BLaER1 (cell line): ENCODE measurements at regions not wholly inside any gene's neighbourhood (a gene's known extent, or its start where the extent isn't known, plus 50 kb on each side); places are given as distances from the start of the nearest gene placed in this dataset.

ENCODE experiments used
- H3K27ac ChIP-seq: shearing (Covaris generic); formaldehyde crosslinking; 2 replicates; pipeline ENCODE4 v1.8.1; 2022
- H3K27me3 ChIP-seq: shearing (Covaris generic); formaldehyde crosslinking; 2 replicates; pipeline ENCODE4 v1.8.1; 2022
- H3K36me3 ChIP-seq: shearing (Covaris generic); formaldehyde crosslinking; 2 replicates; pipeline ENCODE4 v1.8.1; 2022
- H3K4me1 ChIP-seq: shearing (Covaris generic); formaldehyde crosslinking; 2 replicates; pipeline ENCODE4 v1.8.1; 2022
- H3K4me2 ChIP-seq: shearing (Covaris generic); formaldehyde crosslinking; 2 replicates; pipeline ENCODE4 v1.8.1; 2022
- H3K4me3 ChIP-seq: shearing (Covaris generic); formaldehyde crosslinking; 2 replicates; pipeline ENCODE4 v1.8.1; 2022
- H3K9ac ChIP-seq: shearing (Covaris generic); formaldehyde crosslinking; 2 replicates; pipeline ENCODE4 v1.8.1; 2022
- H3K9me3 ChIP-seq: shearing (Covaris generic); formaldehyde crosslinking; 2 replicates; pipeline ENCODE4 v1.8.1; 2022
- H4K20me1 ChIP-seq: shearing (Covaris generic); formaldehyde crosslinking; 2 replicates; pipeline ENCODE4 v1.8.1; 2022
- Cebpa-rat ChIP-seq: shearing (Covaris generic); IDR thresholded peaks from 2 replicates; pipeline ENCODE4 v1.8.1; 2022

DNA sequence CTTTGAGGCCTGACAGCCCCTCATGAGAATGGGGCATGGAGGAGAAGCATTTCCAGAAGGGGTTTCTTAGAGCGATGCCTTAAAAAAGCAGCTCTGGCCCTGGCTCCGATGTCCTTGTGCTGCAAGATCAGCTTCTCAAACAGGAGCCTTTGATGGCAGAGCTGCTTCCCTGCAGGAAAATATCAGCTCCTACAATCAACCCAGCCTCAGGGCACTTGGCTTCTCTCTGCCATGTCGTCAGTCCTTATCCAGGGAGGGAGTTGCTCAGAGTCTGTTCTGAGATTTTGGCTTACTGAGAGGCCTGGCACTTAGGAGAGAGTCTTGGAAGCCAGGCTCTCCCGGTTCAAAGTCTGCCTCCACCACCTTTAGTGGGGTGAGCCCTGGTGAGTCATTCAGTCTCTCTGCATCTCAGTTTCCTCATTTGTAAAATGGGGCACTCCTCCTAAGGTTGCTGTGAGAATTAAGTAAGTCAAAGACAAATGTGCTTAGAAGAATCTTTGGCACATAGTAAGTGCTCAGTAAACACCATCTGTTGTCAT lies 184.4 kb downstream of the HAPSTR1 start:
- no peak overlapping the region for H3K27ac ChIP-seq
- no peak for TF ChIP-seq Cebpa-rat
- no peak overlapping the region for H3K4me2 ChIP-seq
- no peaks in the 10 kb centered on the region for H3K4me1 ChIP-seq
- H3K9ac ChIP-seq: no peak overlapping the region
- H3K9me3 ChIP-seq: no peaks in the 10 kb centered on the region
- H3K36me3 ChIP-seq: no peaks in the 10 kb centered on the region
- H3K27me3 ChIP-seq: no peaks in the 10 kb centered on the region
- no peak overlapping the region for H3K4me3 ChIP-seq
- no peaks in the 10 kb centered on the region for H4K20me1 ChIP-seq

- Histone ChIP-seq H3K4me1 (no peaks in the 10 kb centered on the region), H4K20me1 (no peaks in the 10 kb centered on the region), H3K9ac (no peak overlapping the region), H3K27ac (no peak overlapping the region), H3K36me3 (no peaks in the 10 kb centered on the region), H3K9me3 (no peaks in the 10 kb centered on the region), H3K4me3 (no peak overlapping the region), H3K27me3 (no peaks in the 10 kb centered on the region), H3K4me2 (no peak overlapping the region)
- TF ChIP-seq Cebpa-rat: no peak
These were observed 188.0 kb downstream of the HAPSTR1 start for GRCh38 chr16:9279291-9280068.

DNA sequence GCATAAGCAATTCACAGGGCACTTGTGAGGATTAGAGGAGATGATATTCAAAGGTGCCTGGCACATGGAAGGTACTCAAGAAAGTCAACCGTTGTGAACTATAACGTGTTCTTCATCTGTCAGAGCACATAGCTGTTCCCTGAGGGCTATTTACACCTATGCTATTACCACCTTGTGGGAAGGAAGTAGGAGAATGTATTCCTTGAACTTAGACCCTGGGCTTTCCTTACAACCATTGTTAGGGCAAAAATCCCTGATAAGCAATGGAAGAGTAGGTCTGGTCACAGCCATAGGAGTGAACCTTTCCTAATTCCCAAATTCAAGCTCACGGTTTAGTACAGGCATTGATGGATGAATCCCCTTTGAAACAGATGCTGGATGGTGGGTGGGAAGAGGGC lies 188.6 kb downstream of the HAPSTR1 start:
- no peak for TF ChIP-seq Cebpa-rat
- no peaks in the 10 kb centered on the region for H3K36me3 ChIP-seq
- no peaks in the 10 kb centered on the region for H4K20me1 ChIP-seq
- no peaks in the 10 kb centered on the region for H3K27me3 ChIP-seq
- no peaks in the 10 kb centered on the region for H3K4me1 ChIP-seq
- H3K4me3 ChIP-seq: no peak overlapping the region
- no peak overlapping the region for H3K27ac ChIP-seq
- H3K9me3 ChIP-seq: no peaks in the 10 kb centered on the region
- H3K4me2 ChIP-seq: no peak overlapping the region
- H3K9ac ChIP-seq: no peak overlapping the region

- Histone ChIP-seq H3K4me3 (no peak overlapping the region), H4K20me1 (no peaks in the 10 kb centered on the region), H3K36me3 (no peaks in the 10 kb centered on the region), H3K9ac (no peak overlapping the region), H3K27me3 (no peaks in the 10 kb centered on the region), H3K4me1 (no peaks in the 10 kb centered on the region), H3K9me3 (peaks cover 4% of the 10 kb centered on the region; the same call in 1 of the 2 replicates), H3K27ac (no peak overlapping the region), H3K4me2 (no peak overlapping the region)
- TF ChIP-seq Cebpa-rat: no peak
These were observed 195.5 kb downstream of the HAPSTR1 start for GRCh38 chr16:9286930-9287329.

GRCh38 chr16:9296271-9296590 lies 204.8 kb downstream of the HAPSTR1 start:
- no peak for TF ChIP-seq Cebpa-rat
- no peaks in the 10 kb centered on the region for H3K27me3 ChIP-seq
- H3K4me1 ChIP-seq: peaks cover 25% of the 10 kb centered on the region

DNA sequence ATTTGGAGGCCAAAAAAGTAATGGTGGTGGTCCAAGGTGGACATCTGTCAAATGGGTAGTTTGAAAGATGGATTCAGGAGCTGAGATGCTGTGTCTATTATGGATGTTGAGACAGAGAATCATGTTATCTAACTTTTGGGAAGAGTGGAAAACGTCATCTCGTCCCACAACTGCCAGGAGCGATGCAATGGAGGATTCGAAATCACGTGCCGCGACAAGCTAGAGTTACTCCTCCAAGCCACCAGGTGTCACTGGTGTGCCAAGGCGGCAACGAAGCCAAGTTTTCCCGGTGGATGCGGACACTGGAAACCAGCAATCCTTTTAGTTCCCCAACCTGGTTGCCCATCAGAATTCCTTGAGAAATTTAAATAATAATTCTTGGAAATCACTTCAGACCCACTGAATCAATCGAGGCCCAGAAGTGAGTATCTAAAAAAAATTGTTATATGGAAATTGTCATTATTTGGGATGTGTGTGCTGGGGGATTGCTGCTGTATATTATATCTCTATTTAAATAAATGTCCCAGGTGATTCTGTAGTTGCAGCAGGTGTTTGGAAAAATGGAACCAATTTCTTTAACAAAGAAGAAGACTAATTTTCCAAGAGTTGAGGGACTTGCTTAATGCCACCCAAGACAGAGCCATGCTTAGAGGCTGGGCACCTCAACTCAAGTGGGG lies 206.1 kb downstream of the HAPSTR1 start:
- no peaks in the 10 kb centered on the region for H3K36me3 ChIP-seq
- H3K9ac ChIP-seq: no peak overlapping the region
- TF ChIP-seq Cebpa-rat: no peak
- H3K4me1 ChIP-seq: peaks cover 35% of the 10 kb centered on the region
- H3K27me3 ChIP-seq: no peaks in the 10 kb centered on the region
- peaks cover 3% of the 10 kb centered on the region; the same call in 1 of the 2 replicates for H3K9me3 ChIP-seq
- no peak overlapping the region for H3K27ac ChIP-seq
- no peak overlapping the region for H3K4me3 ChIP-seq
- H3K4me2 ChIP-seq: no peak overlapping the region
- no peaks in the 10 kb centered on the region for H4K20me1 ChIP-seq

More at GRCh38 chr16:9296271-9296590, 204.8 kb downstream of the HAPSTR1 start:
- Histone ChIP-seq H3K9ac (no peak overlapping the region), H3K4me3 (no peak overlapping the region), H3K4me2 (peak overlapping the region; percentile 65), H3K36me3 (no peaks in the 10 kb centered on the region), H3K27ac (no peak overlapping the region), H3K9me3 (peaks cover 6% of the 10 kb centered on the region), H4K20me1 (no peaks in the 10 kb centered on the region)

GRCh38 chr16:9300252-9300651 lies 208.8 kb downstream of the HAPSTR1 start:
- H3K4me3 ChIP-seq: no peak overlapping the region
- H3K4me2 ChIP-seq: no peak overlapping the region
- H3K36me3 ChIP-seq: no peaks in the 10 kb centered on the region
- peaks cover 3% of the 10 kb centered on the region; the same call in 1 of the 2 replicates for H3K9me3 ChIP-seq
- no peak overlapping the region for H3K9ac ChIP-seq
- TF ChIP-seq Cebpa-rat: no peak
- no peaks in the 10 kb centered on the region for H3K27me3 ChIP-seq
- H3K27ac ChIP-seq: no peak overlapping the region
- peaks cover 30% of the 10 kb centered on the region for H3K4me1 ChIP-seq
- H4K20me1 ChIP-seq: no peaks in the 10 kb centered on the region

DNA sequence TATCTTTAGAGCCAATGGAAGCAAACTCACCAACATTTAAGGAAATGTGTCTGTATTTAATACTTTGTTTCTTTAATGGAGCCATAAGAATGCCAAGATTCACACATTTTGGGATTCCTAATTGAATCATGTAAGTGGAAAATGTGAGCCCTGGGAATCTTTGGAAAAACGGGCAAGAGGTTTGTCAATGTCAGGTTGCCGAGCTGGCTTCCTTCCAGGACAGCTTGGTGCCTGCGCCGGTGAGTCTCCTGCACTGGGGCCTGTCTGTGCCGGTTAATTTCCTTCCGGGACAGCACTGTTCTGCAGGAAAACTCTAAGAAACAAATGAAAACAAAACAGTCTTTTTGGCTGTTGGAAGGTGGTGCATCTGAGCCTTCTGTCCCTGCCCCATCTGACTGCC lies 210.6 kb downstream of the HAPSTR1 start:
- TF ChIP-seq Cebpa-rat: no peak
- Histone ChIP-seq H3K4me3 (no peak overlapping the region), H3K9me3 (peaks cover 3% of the 10 kb centered on the region; the same call in 1 of the 2 replicates), H3K9ac (no peak overlapping the region), H3K27me3 (no peaks in the 10 kb centered on the region), H3K36me3 (no peaks in the 10 kb centered on the region), H4K20me1 (no peaks in the 10 kb centered on the region), H3K27ac (no peak overlapping the region), H3K4me1 (peaks cover 15% of the 10 kb centered on the region), H3K4me2 (peak overlapping the region; percentile 54)

GRCh38 chr16:9306753-9307152 lies 215.3 kb downstream of the HAPSTR1 start:
- no peak for TF ChIP-seq Cebpa-rat
- peaks cover 13% of the 10 kb centered on the region for H3K4me1 ChIP-seq
- H3K27ac ChIP-seq: no peak overlapping the region
- H3K9me3 ChIP-seq: no peaks in the 10 kb centered on the region
- no peak overlapping the region for H3K9ac ChIP-seq
- H3K4me2 ChIP-seq: no peak overlapping the region
- no peak overlapping the region for H3K4me3 ChIP-seq
- no peaks in the 10 kb centered on the region for H4K20me1 ChIP-seq
- H3K27me3 ChIP-seq: no peaks in the 10 kb centered on the region
- no peaks in the 10 kb centered on the region for H3K36me3 ChIP-seq

DNA sequence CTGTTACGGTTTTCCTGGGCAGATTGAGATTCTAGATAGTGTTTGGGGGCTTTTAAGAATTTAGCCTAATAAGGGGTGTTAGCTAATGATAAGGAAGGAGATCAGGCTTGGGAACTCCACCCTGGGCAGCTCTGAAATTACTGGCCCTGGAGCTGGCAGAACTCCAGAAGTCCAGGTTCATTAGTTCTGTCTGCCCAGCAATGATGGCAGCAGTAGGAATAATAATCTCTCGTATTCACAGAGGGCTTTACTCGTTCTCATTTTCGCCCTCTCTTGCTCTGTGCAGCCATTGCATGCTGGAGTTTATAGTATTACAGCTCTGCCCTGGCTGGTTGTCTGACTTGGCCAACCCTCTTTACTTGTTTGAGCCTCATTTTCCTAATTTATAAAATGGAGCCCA lies 216.0 kb downstream of the HAPSTR1 start:
- H3K9ac ChIP-seq: no peak overlapping the region
- H4K20me1 ChIP-seq: no peaks in the 10 kb centered on the region
- H3K27me3 ChIP-seq: no peaks in the 10 kb centered on the region
- peaks cover 8% of the 10 kb centered on the region for H3K4me1 ChIP-seq
- H3K36me3 ChIP-seq: no peaks in the 10 kb centered on the region
- no peak for TF ChIP-seq Cebpa-rat
- no peak overlapping the region for H3K27ac ChIP-seq
- H3K4me3 ChIP-seq: no peak overlapping the region
- H3K4me2 ChIP-seq: no peak overlapping the region
- no peaks in the 10 kb centered on the region for H3K9me3 ChIP-seq
